Gastroesophageal sphincter (tissue), 4 donors: ENCODE measurements at regions not wholly inside any gene's neighbourhood (a gene's known extent, or its start where the extent isn't known, plus 50 kb on each side); places are given as distances from the start of the nearest gene placed in this dataset.

Experiments
- ATAC-seq: fragments of 150-250 bp; one replicate; pipeline ENCODE4 v1.9.1; 2016; ENCODE audit warnings: mild to moderate bottlenecking, moderate library complexity
- H3K27ac ChIP-seq, 4 donors: fragments of 200-600 bp; sonication (generic) in 3 of 4; 1 replicate in 3 of 4; 2 replicates in 1 of 4; pipeline ENCODE4 v1.5.1; 2016 to 2019
- H3K27me3 ChIP-seq: fragments of 200-600 bp; sonication (generic); one replicate; pipeline ENCODE4 v1.5.1; 2019
- H3K36me3 ChIP-seq, 2 donors: fragments of 200-600 bp; sonication (generic); one replicate each; pipeline ENCODE4 v1.5.1; 2019; ENCODE audit warnings: control low read depth in 1 of 2
- H3K4me1 ChIP-seq, 3 donors: fragments of 200-600 bp; sonication (generic); 1 replicate in 2 of 3; 2 replicates in 1 of 3; pipeline ENCODE4 v1.5.1; 2016 to 2019; ENCODE audit warnings: control low read depth in 2 of 3
- H3K4me3 ChIP-seq, 2 donors: fragments of 200-600 bp; sonication (generic); one replicate each; pipeline ENCODE4 v1.5.1; 2019; ENCODE audit warnings: mild to moderate bottlenecking in 1 of 2, moderate library complexity in 1 of 2
- H3K9me3 ChIP-seq, 3 donors: fragments of 200-600 bp; sonication (generic); one replicate each; pipeline ENCODE4 v1.5.1; 2017 to 2019; ENCODE audit warnings: control low read depth in 2 of 3
- EP300 ChIP-seq: sonication (generic); formaldehyde crosslinking; IDR thresholded peaks from one replicate; pipeline ENCODE4 v1.6.1; 2017; ENCODE audit warnings: antibody characterized with exemption, mild to moderate bottlenecking
- POLR2A ChIP-seq, 2 donors: fragments of 450-650 bp; IDR thresholded peaks; one replicate each; pipeline ENCODE4 v1.6.1; 2017; ENCODE audit warnings: antibody characterized with exemption in 2 of 2, mild to moderate bottlenecking in 2 of 2, moderate library complexity in 1 of 2
- POLR2AphosphoS5 ChIP-seq: sonication (generic); formaldehyde crosslinking; IDR thresholded peaks from one replicate; pipeline ENCODE4 v1.6.1; 2017; ENCODE audit warnings: antibody characterized with exemption
- WGBS, 2 donors: methylation state at CpG; one replicate each; pipeline ENCODE4 v1.1.5; 2018; ENCODE audit warnings: low coverage in 1 of 2; 5-methylcytosine and 5-hydroxymethylcytosine counted together
- TF ChIP-seq, protein P1 (sequence below), 4 experiments: fragments of 200-600 bp in 2 of 4; fragments of 450-650 bp in 2 of 4; sonication (generic) in 1 of 4; IDR thresholded peaks; one replicate each; pipeline ENCODE4 v1.5.1; 2017 to 2019; ENCODE audit warnings: antibody characterized with exemption in 4 of 4, mild to moderate bottlenecking in 2 of 4, moderate library complexity in 2 of 4

DNA sequence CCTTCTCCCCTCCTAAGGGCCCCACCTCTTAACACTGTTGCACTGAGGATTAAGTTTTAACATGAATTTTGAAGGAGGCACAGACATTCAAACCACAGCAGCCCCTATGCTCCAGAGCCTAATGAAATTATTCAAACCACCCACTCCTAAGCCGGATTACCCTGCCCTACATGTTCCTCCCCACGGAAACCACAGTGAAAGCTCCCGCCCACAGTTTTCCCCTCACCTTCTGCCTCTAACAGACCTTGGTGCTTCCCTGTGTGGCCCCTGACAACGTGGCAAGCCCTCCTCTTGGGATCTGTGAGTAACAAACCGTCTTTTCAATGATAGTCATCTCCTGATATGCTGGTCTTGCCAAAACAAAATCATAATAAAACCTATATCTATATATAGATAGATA lies 74.8 kb downstream of the RIN2 start:
- no peaks in the 10 kb centered on the region for H3K36me3 ChIP-seq
- no peaks in the 10 kb centered on the region for H3K9me3 ChIP-seq
- no peak for TF ChIP-seq POLR2A (IDR thresholded peaks at IDR 0.05)
- no peak for TF ChIP-seq POLR2AphosphoS5
- TF ChIP-seq, protein P1, sequence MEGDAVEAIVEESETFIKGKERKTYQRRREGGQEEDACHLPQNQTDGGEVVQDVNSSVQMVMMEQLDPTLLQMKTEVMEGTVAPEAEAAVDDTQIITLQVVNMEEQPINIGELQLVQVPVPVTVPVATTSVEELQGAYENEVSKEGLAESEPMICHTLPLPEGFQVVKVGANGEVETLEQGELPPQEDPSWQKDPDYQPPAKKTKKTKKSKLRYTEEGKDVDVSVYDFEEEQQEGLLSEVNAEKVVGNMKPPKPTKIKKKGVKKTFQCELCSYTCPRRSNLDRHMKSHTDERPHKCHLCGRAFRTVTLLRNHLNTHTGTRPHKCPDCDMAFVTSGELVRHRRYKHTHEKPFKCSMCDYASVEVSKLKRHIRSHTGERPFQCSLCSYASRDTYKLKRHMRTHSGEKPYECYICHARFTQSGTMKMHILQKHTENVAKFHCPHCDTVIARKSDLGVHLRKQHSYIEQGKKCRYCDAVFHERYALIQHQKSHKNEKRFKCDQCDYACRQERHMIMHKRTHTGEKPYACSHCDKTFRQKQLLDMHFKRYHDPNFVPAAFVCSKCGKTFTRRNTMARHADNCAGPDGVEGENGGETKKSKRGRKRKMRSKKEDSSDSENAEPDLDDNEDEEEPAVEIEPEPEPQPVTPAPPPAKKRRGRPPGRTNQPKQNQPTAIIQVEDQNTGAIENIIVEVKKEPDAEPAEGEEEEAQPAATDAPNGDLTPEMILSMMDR (IDR thresholded peaks at IDR 0.05) = no peak
- no peak for TF ChIP-seq EP300
- no peaks in the 10 kb centered on the region for H3K27me3 ChIP-seq
- H3K4me3 ChIP-seq = no peak overlapping the region
- no peak overlapping the region for H3K27ac ChIP-seq
- ATAC-seq = no peak
- WGBS, 2 donors = 84 to 87% methylated on average over 5 of the region's 5 CpGs
- H3K4me1 ChIP-seq = peaks cover 0 to 38% (median 9%) of the 10 kb centered on the region in 3 donors

DNA sequence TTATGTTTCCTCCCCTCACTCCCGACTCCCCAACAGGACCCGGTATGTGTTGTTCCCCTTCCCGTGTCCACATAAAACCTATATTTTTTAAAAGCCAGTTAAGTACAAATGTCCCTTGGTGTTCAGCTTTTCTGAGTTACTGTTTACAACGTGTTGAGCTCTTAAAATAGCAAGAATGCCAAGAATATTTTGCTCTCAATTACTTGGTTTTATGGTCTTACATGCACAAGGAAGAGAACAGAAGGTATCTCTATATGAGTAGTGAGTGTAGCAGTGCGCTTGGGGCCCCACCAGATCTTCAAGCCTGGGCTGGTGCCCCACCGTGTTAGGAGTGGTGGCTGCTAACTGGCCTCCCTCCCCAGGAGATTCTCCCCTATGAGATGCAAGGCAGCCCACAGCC lies 75.3 kb downstream of the RIN2 start:
- ATAC-seq = no peak
- Histone ChIP-seq H3K27me3 (no peaks in the 10 kb centered on the region), H3K36me3 (no peaks in the 10 kb centered on the region), H3K4me1 (peaks cover 0 to 38% (median 9%) of the 10 kb centered on the region in 3 donors), H3K27ac (no peak overlapping the region), H3K9me3 (no peaks in the 10 kb centered on the region), H3K4me3 (no peak overlapping the region)
- TF ChIP-seq POLR2AphosphoS5 (no peak), POLR2A (IDR thresholded peaks at IDR 0.05) (no peak), EP300 (no peak)
- TF ChIP-seq, protein P1 (IDR thresholded peaks at IDR 0.05) = no peak
- WGBS, 2 donors = 68 to 71% methylated on average over 4 to 6 of the region's 6 CpGs

DNA sequence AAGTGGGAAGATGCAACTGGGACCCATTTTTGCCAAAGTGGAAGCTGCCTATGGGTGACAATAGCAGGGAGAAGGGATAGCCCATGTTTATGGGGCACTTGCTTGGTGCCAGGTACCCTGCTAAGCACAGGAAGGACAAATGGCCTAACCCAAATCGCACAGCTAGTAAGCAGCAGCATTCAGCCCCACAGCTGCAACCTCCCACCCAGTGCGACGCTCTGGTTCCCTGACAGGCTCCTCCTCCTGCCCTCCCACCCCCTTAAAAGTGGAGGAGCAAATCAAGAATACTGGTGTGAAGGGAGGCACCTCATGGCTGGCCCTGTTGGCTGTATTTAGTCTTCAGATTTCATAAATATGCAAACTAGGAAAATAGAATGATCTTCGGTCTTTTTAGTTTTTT lies 76.2 kb downstream of the RIN2 start:
- Histone ChIP-seq H3K27ac (peak overlapping the region in 1 of 4 donors; percentile 17), H3K9me3 (no peaks in the 10 kb centered on the region), H3K36me3 (no peaks in the 10 kb centered on the region), H3K4me3 (no peak overlapping the region), H3K4me1 (peaks cover 0 to 38% (median 9%) of the 10 kb centered on the region in 3 donors), H3K27me3 (no peaks in the 10 kb centered on the region)
- no peak for ATAC-seq
- WGBS, 2 donors = 90 to 91% methylated on average over 2 to 3 of the region's 4 CpGs
- TF ChIP-seq POLR2A (IDR thresholded peaks at IDR 0.05) (no peak), EP300 (no peak), POLR2AphosphoS5 (no peak)
- TF ChIP-seq, protein P1 (IDR thresholded peaks at IDR 0.05) = no peak

DNA sequence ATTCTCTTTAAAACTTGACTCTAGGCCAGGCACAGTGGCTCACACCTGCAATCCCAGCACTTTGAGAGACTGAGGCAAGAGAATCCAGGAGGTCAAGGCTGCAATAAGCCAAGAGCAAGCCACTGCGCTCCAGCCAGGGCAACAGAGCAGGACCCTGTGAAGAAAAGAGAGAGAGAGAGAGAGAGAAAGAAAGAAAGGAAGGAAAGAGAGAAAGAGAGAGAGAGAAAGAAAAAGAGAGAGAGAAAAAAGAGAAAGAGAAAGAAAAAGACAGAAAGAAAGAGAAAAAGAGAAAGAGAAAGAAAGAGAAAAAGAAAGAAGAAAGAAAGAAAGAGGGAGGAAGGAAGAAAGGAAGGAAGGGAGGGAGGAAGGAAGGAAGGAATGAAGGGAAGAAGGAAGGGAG lies 76.7 kb downstream of the RIN2 start:
- Histone ChIP-seq H3K27me3 (no peaks in the 10 kb centered on the region), H3K4me3 (no peak overlapping the region), H3K4me1 (peaks cover 0 to 38% (median 9%) of the 10 kb centered on the region in 3 donors), H3K27ac (peak overlapping the region in 1 of 4 donors; percentile 45), H3K36me3 (no peaks in the 10 kb centered on the region), H3K9me3 (no peaks in the 10 kb centered on the region)
- ATAC-seq = no peak
- TF ChIP-seq POLR2A (IDR thresholded peaks at IDR 0.05) = no peak
- no peak for TF ChIP-seq POLR2AphosphoS5
- TF ChIP-seq, protein P1 (IDR thresholded peaks at IDR 0.05) = no peak
- TF ChIP-seq EP300 = no peak
- 83% methylated on average over 1 of the region's 1 CpG; no CpG with 5 or more reads in 1 of the 2 donors for WGBS, 2 donors

DNA sequence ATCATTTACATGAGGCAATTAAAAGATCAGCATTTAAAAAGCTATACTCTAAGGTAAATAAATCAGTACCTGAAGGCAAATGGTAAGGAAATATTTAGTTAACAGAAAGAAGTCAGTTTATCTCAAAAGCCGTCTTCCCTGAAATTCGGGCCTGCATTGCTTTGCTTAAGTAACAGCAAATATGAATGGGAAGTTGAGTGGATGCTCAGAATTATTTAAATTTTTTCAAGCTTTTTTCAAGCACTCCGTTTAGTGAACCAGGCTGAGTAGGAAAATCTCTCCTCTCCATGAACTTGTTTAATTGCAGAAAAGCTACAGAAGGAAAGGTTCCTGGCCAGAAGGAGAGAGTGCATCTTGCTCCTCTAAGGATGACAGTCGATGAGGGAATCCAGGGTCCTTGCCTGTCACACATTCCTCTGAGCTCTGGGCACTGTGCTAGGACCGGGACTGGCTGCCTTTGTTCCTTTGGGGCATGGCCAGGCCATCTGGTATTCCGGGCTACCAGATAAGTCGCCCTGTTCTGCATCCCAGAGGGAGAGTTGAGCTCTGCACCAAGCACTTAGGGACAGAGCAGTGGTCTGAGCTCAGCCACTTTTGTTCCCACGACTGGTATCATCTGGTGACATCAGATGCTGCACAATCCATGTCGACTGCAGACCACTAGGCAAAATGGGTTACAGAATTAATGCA lies 77.6 kb downstream of the RIN2 start:
- H3K4me1 ChIP-seq = peaks cover 0 to 38% (median 9%) of the 10 kb centered on the region in 3 donors
- no peak for ATAC-seq
- peak overlapping the region in 3 of 4 donors; percentile 15 to 61 (median 45) for H3K27ac ChIP-seq
- H3K9me3 ChIP-seq = no peaks in the 10 kb centered on the region
- H3K4me3 ChIP-seq = no peak overlapping the region
- H3K27me3 ChIP-seq = no peaks in the 10 kb centered on the region
- H3K36me3 ChIP-seq = peaks cover 0 to 7% of the 10 kb centered on the region in 2 donors
- no peak for TF ChIP-seq EP300
- TF ChIP-seq POLR2A (IDR thresholded peaks at IDR 0.05) = no peak
- TF ChIP-seq, protein P1 (IDR thresholded peaks at IDR 0.05) = no peak
- TF ChIP-seq POLR2AphosphoS5 = no peak
- WGBS, 2 donors = 35 to 41% methylated on average over 4 to 5 of the region's 9 CpGs
